Smooth muscle cell (in vitro differentiated cells): ENCODE measurements at regions not wholly inside any gene's neighbourhood (a gene's known extent, or its start where the extent isn't known, plus 50 kb on each side); places are given as distances from the start of the nearest gene placed in this dataset.
"Not testable (repeated sequence)": the region's sequence is repeated elsewhere in the genome, so short reads cannot be mapped to it uniquely, and the experiment has no call there.

Experiments used
- DNase-seq: peaks from one replicate; lab custom pipeline; 2025; ENCODE audit not compliant: unreplicated experiment; lab: John Stamatoyannopoulos, UW
- H2AFZ ChIP-seq: fragments of 200-600 bp; sonication (generic); 2 replicates; pipeline ENCODE4 v1.6.0; 2016; ENCODE audit warnings: antibody characterized with exemption, low read depth, mild to moderate bottlenecking
- H3F3A ChIP-seq: fragments of 200-600 bp; sonication (generic); 2 replicates; pipeline ENCODE4 v1.6.0; 2017; ENCODE audit warnings: antibody characterized with exemption, low read depth
- H3K27ac ChIP-seq: fragments of 200-600 bp; sonication (generic); 2 replicates; pipeline ENCODE4 v1.5.1; 2016; ENCODE audit warnings: low read depth, mild to moderate bottlenecking
- H3K27me3 ChIP-seq: fragments of 200-600 bp; sonication (generic); 2 replicates; pipeline ENCODE4 v1.6.1; 2016; ENCODE audit warnings: low read depth, mild to moderate bottlenecking
- H3K36me3 ChIP-seq: fragments of 200-600 bp; sonication (generic); 2 replicates; pipeline ENCODE4 v1.5.1; 2016; ENCODE audit warnings: low read depth
- H3K4me1 ChIP-seq: fragments of 200-600 bp; sonication (generic); 2 replicates; pipeline ENCODE4 v1.5.1; 2016; ENCODE audit warnings: low read depth
- H3K4me2 ChIP-seq: fragments of 200-600 bp; sonication (generic); 2 replicates; pipeline ENCODE4 v1.6.0; 2016; ENCODE audit warnings: mild to moderate bottlenecking
- H3K4me3 ChIP-seq: fragments of 200-600 bp; sonication (generic); 2 replicates; pipeline ENCODE4 v1.5.1; 2016; ENCODE audit warnings: mild to moderate bottlenecking
- H3K79me2 ChIP-seq: fragments of 200-600 bp; sonication (generic); 2 replicates; pipeline ENCODE4 v1.6.0; 2016; ENCODE audit warnings: low read depth, mild to moderate bottlenecking
- H3K9ac ChIP-seq: fragments of 200-600 bp; sonication (generic); 2 replicates; pipeline ENCODE4 v1.6.0; 2016; ENCODE audit warnings: low read depth
- H3K9me3 ChIP-seq: fragments of 200-600 bp; sonication (generic); replicated peaks from 2 replicates; pipeline ENCODE4 v1.5.1; 2016; ENCODE audit warnings: low read depth
- H4K20me1 ChIP-seq: fragments of 200-600 bp; sonication (generic); 2 replicates; pipeline ENCODE4 v1.6.0; 2016; ENCODE audit warnings: low read depth
- CTCF ChIP-seq: fragments of 200-600 bp; sonication (generic); IDR thresholded peaks from 2 replicates; pipeline ENCODE4 v1.5.1; 2017; ENCODE audit warnings: borderline replicate concordance, mild to moderate bottlenecking, antibody characterized with exemption; ENCODE audit not compliant: insufficient read depth, poor library complexity, severe bottlenecking
- WGBS: methylation state at CpG from one replicate; pipeline ENCODE4 v1.1.7; 2016; ENCODE audit warnings: low lambda C conversion rate; 5-methylcytosine and 5-hydroxymethylcytosine counted together

- 84% methylated on average over 7 of the region's 7 CpGs for WGBS
- H4K20me1 ChIP-seq = no peaks in the 10 kb centered on the region
Observed at GRCh38 chr20:36082315-36082915, 72.1 kb upstream of the EPB41L1 start.

DNA sequence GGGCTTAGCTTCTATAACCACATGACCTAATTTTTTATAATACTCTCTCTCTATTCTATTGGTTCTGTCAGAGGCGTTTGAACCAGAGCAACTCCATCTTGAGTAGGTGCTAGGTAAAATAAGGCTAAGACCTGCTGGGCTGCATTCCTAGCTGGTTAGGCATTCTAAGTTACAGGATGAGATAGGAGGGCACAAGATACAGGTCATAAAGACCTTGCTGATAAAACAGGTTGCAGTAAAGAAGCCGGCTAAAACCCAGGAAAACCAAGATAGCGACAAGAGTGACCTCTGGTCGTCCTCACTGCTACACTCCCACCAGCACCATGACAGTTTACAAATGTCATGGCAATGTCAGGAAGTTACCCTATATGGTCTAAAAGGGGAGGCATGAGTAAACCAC is 71.3 kb upstream of the EPB41L1 start:
- not testable (repeated sequence) for H3K36me3 ChIP-seq, H3K79me2 ChIP-seq, H3K9me3 ChIP-seq, H4K20me1 ChIP-seq, H3K4me3 ChIP-seq, H3K4me1 ChIP-seq, DNase-seq, H3K27ac ChIP-seq, H3K9ac ChIP-seq, H3K4me2 ChIP-seq, H3K27me3 ChIP-seq, H3F3A ChIP-seq, H2AFZ ChIP-seq
- WGBS = 42% methylated on average over 4 of the region's 4 CpGs

More at GRCh38 chr20:36082315-36082915, 72.1 kb upstream of the EPB41L1 start:
- no peak overlapping the region for H3K9ac ChIP-seq
- H3K27me3 ChIP-seq = peaks cover 2% of the 10 kb centered on the region
- H3K79me2 ChIP-seq = no peaks in the 10 kb centered on the region
- no peak for TF ChIP-seq CTCF
- no peaks in the 10 kb centered on the region for H3F3A ChIP-seq
- no peak overlapping the region for H3K4me3 ChIP-seq
- no peaks in the 10 kb centered on the region for H3K9me3 ChIP-seq
- DNase-seq = no peak
- no peak overlapping the region for H2AFZ ChIP-seq
- no peak overlapping the region for H3K4me2 ChIP-seq
- H3K36me3 ChIP-seq = no peaks in the 10 kb centered on the region
- no peaks in the 10 kb centered on the region for H3K4me1 ChIP-seq
- no peak overlapping the region for H3K27ac ChIP-seq

GRCh38 chr20:36084356-36084755 is 70.2 kb upstream of the EPB41L1 start:
- TF ChIP-seq CTCF = no peak
- H3F3A ChIP-seq = no peaks in the 10 kb centered on the region
- H3K27ac ChIP-seq = no peak overlapping the region
- peaks cover 2% of the 10 kb centered on the region for H3K27me3 ChIP-seq
- H3K79me2 ChIP-seq = no peaks in the 10 kb centered on the region
- no peaks in the 10 kb centered on the region for H3K9me3 ChIP-seq
- no peak overlapping the region for H3K4me3 ChIP-seq
- no peak overlapping the region for H3K9ac ChIP-seq
- H3K4me2 ChIP-seq = no peak overlapping the region
- DNase-seq = no peak
- H3K4me1 ChIP-seq = no peaks in the 10 kb centered on the region
- H3K36me3 ChIP-seq = no peaks in the 10 kb centered on the region
- H4K20me1 ChIP-seq = no peaks in the 10 kb centered on the region
- H2AFZ ChIP-seq = no peak overlapping the region
- WGBS = 89% methylated on average over 3 of the region's 3 CpGs

GRCh38 chr20:36084897-36085613 is 69.5 kb upstream of the EPB41L1 start:
- 93% methylated on average over 4 of the region's 4 CpGs for WGBS
- no peak overlapping the region for H2AFZ ChIP-seq
- no peaks in the 10 kb centered on the region for H3K4me1 ChIP-seq
- H3K9ac ChIP-seq = no peak overlapping the region
- H3K4me2 ChIP-seq = no peak overlapping the region
- no peak overlapping the region for H3K4me3 ChIP-seq
- no peaks in the 10 kb centered on the region for H4K20me1 ChIP-seq
- TF ChIP-seq CTCF = no peak
- H3K27ac ChIP-seq = peak overlapping the region; percentile 29
- H3F3A ChIP-seq = no peaks in the 10 kb centered on the region
- H3K36me3 ChIP-seq = no peaks in the 10 kb centered on the region
- H3K79me2 ChIP-seq = no peaks in the 10 kb centered on the region
- H3K9me3 ChIP-seq = no peaks in the 10 kb centered on the region
- DNase-seq = no peak
- peaks cover 8% of the 10 kb centered on the region for H3K27me3 ChIP-seq
